Fibroblast of lung (primary cell): ENCODE measurements at regions not wholly inside any gene's neighbourhood (a gene's known extent, or its start where the extent isn't known, plus 50 kb on each side); places are given as distances from the start of the nearest gene placed in this dataset.

Experiments used
- DNase-seq, 2 donors: peaks; one replicate each; pipeline versions ENCODE4 v3.0.0 to v3.0.0-alpha.2; 2010; ENCODE audit warnings: low read depth in 2 of 2
- H2AFZ ChIP-seq: 2 replicates; pipeline ENCODE4 v1.5.1; 2012; ENCODE audit warnings: low read length, control low read depth, inconsistent platforms
- H3K27ac ChIP-seq: 2 replicates; pipeline ENCODE4 v1.5.1; 2011; ENCODE audit warnings: low read length, control low read depth; ENCODE audit not compliant: insufficient read depth
- H3K27me3 ChIP-seq: 2 replicates; pipeline ENCODE4 v1.5.1; 2011; ENCODE audit warnings: mild to moderate bottlenecking, low read length; ENCODE audit not compliant: control insufficient read depth, insufficient read depth
- H3K36me3 ChIP-seq: 2 replicates; pipeline ENCODE4 v1.5.1; 2011; ENCODE audit warnings: low read length; ENCODE audit not compliant: control insufficient read depth, insufficient read depth
- H3K4me1 ChIP-seq: 2 replicates; pipeline ENCODE4 v1.5.1; 2011; ENCODE audit warnings: low read length; ENCODE audit not compliant: control insufficient read depth, insufficient read depth; ENCODE audit errors: extremely low read depth
- H3K4me2 ChIP-seq: 2 replicates; pipeline ENCODE4 v1.5.1; 2011; ENCODE audit warnings: low read length, control low read depth; ENCODE audit not compliant: insufficient read depth; ENCODE audit errors: extremely low read depth
- H3K4me3 ChIP-seq, 4 experiments: fragments of 200-600 bp in 1 of 4; sonication (generic) in 1 of 4; replicated peaks in 1 of 4; 2 replicates each; pipeline ENCODE4 v1.5.1; 2011 to 2016; ENCODE audit warnings: low read length in 4 of 4, low read depth in 3 of 4, mild to moderate bottlenecking in 3 of 4, control low read depth in 2 of 4, inconsistent platforms in 1 of 4, mixed read lengths in 1 of 4; ENCODE audit not compliant: insufficient read depth in 1 of 4; ENCODE audit errors: control extremely low read depth in 1 of 4
- H3K79me2 ChIP-seq: 2 replicates; pipeline ENCODE4 v1.5.1; 2012; ENCODE audit warnings: mild to moderate bottlenecking, low read length, inconsistent platforms; ENCODE audit not compliant: control insufficient read depth, insufficient read depth
- H3K9ac ChIP-seq: 2 replicates; pipeline ENCODE4 v1.5.1; 2011; ENCODE audit warnings: mild to moderate bottlenecking, low read length, control low read depth; ENCODE audit not compliant: insufficient read depth
- H3K9me3 ChIP-seq: 2 replicates; pipeline ENCODE4 v1.5.1; 2012; ENCODE audit warnings: low read depth, low read length; ENCODE audit not compliant: control insufficient read depth, insufficient read depth
- H4K20me1 ChIP-seq: 2 replicates; pipeline ENCODE4 v1.5.1; 2011; ENCODE audit warnings: low read length; ENCODE audit not compliant: control insufficient read depth, insufficient read depth; ENCODE audit errors: extremely low read depth
- CTCF ChIP-seq, 2 donors: IDR thresholded peaks in 1 of 2; conservative IDR thresholded peaks in 1 of 2; 1 replicate in 1 of 2; 2 replicates in 1 of 2; pipeline ENCODE4 v1.5.1; 2011 to 2012; ENCODE audit warnings: low read length in 2 of 2, control low read depth in 1 of 2, inconsistent platforms in 1 of 2, low read depth in 1 of 2, mild to moderate bottlenecking in 1 of 2
- EZH2 ChIP-seq: IDR thresholded peaks from 2 replicates; pipeline ENCODE4 v1.5.1; 2012; ENCODE audit warnings: low read length, control low read depth, mild to moderate bottlenecking; ENCODE audit errors: missing control alignments

GRCh38 chr15:26182441-26182840 lies 319.3 kb upstream of the ATP10A start:
- H3K27ac ChIP-seq: no peak overlapping the region
- no peaks in the 10 kb centered on the region for H3K27me3 ChIP-seq
- H4K20me1 ChIP-seq: no peaks in the 10 kb centered on the region
- DNase-seq: no peak
- no peak overlapping the region for H3K4me3 ChIP-seq
- H3K9me3 ChIP-seq: no peaks in the 10 kb centered on the region
- H3K36me3 ChIP-seq: no peaks in the 10 kb centered on the region
- no peak overlapping the region for H3K9ac ChIP-seq
- H3K79me2 ChIP-seq: no peaks in the 10 kb centered on the region
- no peak overlapping the region for H2AFZ ChIP-seq
- no peaks in the 10 kb centered on the region for H3K4me1 ChIP-seq
- H3K4me2 ChIP-seq: no peak overlapping the region
- TF ChIP-seq EZH2 (no peak), CTCF (conservative IDR thresholded peaks at IDR 0.05 in 1 of 2, IDR thresholded peaks at IDR 0.05 in 1 of 2; ENCODE audit: low read depth in 1 of 2, low read length in 2 of 2) (no peak)

- H3K36me3 ChIP-seq: no peaks in the 10 kb centered on the region
- H4K20me1 ChIP-seq: no peaks in the 10 kb centered on the region
- H3K9me3 ChIP-seq: no peaks in the 10 kb centered on the region
- no peak overlapping the region for H3K4me3 ChIP-seq
- TF ChIP-seq EZH2 (no peak), CTCF (conservative IDR thresholded peaks at IDR 0.05 in 1 of 2, IDR thresholded peaks at IDR 0.05 in 1 of 2; ENCODE audit: low read depth in 1 of 2, low read length in 2 of 2) (no peak)
- H3K27ac ChIP-seq: no peak overlapping the region
- no peak for DNase-seq
- H3K4me1 ChIP-seq: no peaks in the 10 kb centered on the region
- H3K4me2 ChIP-seq: no peak overlapping the region
- H3K9ac ChIP-seq: no peak overlapping the region
- H3K27me3 ChIP-seq: no peaks in the 10 kb centered on the region
- H2AFZ ChIP-seq: no peak overlapping the region
- no peaks in the 10 kb centered on the region for H3K79me2 ChIP-seq
These were observed 316.8 kb upstream of the ATP10A start for GRCh38 chr15:26179906-26180305.

GRCh38 chr15:26178640-26179220 lies 315.6 kb upstream of the ATP10A start:
- Histone ChIP-seq H3K9me3 (no peaks in the 10 kb centered on the region), H3K36me3 (no peaks in the 10 kb centered on the region), H3K4me3 (no peak overlapping the region), H3K27ac (no peak overlapping the region), H2AFZ (no peak overlapping the region), H3K9ac (no peak overlapping the region), H3K79me2 (no peaks in the 10 kb centered on the region), H4K20me1 (no peaks in the 10 kb centered on the region), H3K4me1 (no peaks in the 10 kb centered on the region), H3K4me2 (no peak overlapping the region), H3K27me3 (no peaks in the 10 kb centered on the region)
- DNase-seq: no peak
- TF ChIP-seq CTCF (conservative IDR thresholded peaks at IDR 0.05 in 1 of 2, IDR thresholded peaks at IDR 0.05 in 1 of 2; ENCODE audit: low read depth in 1 of 2, low read length in 2 of 2): no peak
- no peak for TF ChIP-seq EZH2
